ENCODE measurements at regions not wholly inside any gene's neighbourhood (a gene's known extent, or its start where the extent isn't known, plus 50 kb on each side); places are given as distances from the start of the nearest gene placed in this dataset.

DNA sequence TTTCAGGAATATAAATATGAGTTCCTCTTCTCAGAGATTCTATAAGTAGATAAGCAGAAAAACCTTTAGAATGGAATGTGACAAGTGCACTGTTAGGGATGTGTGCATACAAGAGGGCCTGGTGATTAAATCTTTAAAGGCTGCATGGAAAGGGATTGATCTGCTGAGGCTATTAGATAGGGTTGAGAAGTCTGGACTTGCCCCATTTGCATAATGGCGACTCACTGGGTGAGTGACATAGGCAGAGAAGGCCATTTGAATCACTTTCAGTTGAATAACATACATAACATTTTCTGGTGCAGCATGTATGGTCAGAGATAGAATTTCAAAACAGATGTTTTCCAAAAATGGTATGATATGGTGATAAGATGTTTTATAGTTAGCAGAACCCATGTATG, 156.9 kb downstream of the ZNF621 start:
- Histone ChIP-seq H3K36me3 (ENCODE audit: control insufficient read depth, insufficient read depth, low read length) (no peaks in the 10 kb centered on the region), H3K27me3 (ENCODE audit: control insufficient read depth, insufficient read depth, low read length) (no peaks in the 10 kb centered on the region), H3K4me1 (ENCODE audit: control insufficient read depth, insufficient read depth, low read length) (no peaks in the 10 kb centered on the region), H3K27ac (ENCODE audit: low read length) (no peak overlapping the region), H3K4me3 (ENCODE audit: low read depth in 2 of 2, low read length in 2 of 2) (no peak overlapping the region), H3K9me3 (ENCODE audit: control insufficient read depth, insufficient read depth, low read depth, low read length) (no peaks in the 10 kb centered on the region)
- DNase-seq (ENCODE audit: low read depth, low spot score) (no peak), ATAC-seq (no peak)
- intact Hi-C loops (cut with micrococcal nuclease; ENCODE audit: unreplicated experiment), result no loop called here
- no TSS peak for BruUV-seq (replicated peaks)
- POLR2A ChIA-PET, result no interaction called here
- TF ChIP-seq, protein P1, sequence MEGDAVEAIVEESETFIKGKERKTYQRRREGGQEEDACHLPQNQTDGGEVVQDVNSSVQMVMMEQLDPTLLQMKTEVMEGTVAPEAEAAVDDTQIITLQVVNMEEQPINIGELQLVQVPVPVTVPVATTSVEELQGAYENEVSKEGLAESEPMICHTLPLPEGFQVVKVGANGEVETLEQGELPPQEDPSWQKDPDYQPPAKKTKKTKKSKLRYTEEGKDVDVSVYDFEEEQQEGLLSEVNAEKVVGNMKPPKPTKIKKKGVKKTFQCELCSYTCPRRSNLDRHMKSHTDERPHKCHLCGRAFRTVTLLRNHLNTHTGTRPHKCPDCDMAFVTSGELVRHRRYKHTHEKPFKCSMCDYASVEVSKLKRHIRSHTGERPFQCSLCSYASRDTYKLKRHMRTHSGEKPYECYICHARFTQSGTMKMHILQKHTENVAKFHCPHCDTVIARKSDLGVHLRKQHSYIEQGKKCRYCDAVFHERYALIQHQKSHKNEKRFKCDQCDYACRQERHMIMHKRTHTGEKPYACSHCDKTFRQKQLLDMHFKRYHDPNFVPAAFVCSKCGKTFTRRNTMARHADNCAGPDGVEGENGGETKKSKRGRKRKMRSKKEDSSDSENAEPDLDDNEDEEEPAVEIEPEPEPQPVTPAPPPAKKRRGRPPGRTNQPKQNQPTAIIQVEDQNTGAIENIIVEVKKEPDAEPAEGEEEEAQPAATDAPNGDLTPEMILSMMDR (IDR thresholded peaks at IDR 0.05), result no peak
- no peak for TF ChIP-seq REST (IDR thresholded peaks at IDR 0.05; ENCODE audit: insufficient read depth in 1 of 2, low read depth in 2 of 2, low read length in 1 of 2)
- no peak for TF ChIP-seq TCF7L2 (IDR thresholded peaks at IDR 0.05; ENCODE audit: low read depth, low read length)
- TF ChIP-seq POLR2AphosphoS5 (IDR thresholded peaks at IDR 0.05; ENCODE audit: low read depth, low read length), result no peak
- no peak for TF ChIP-seq SIN3A (IDR thresholded peaks at IDR 0.05; ENCODE audit: borderline replicate concordance, insufficient read depth, low read depth, low read length)
- CTCF ChIA-PET, result no interaction called here
- in situ Hi-C loops (cut with HindIII; ENCODE audit: low pct_unique_long_range_greater_than_20kb, low sequenced_read_pairs), result no loop called here

DNA sequence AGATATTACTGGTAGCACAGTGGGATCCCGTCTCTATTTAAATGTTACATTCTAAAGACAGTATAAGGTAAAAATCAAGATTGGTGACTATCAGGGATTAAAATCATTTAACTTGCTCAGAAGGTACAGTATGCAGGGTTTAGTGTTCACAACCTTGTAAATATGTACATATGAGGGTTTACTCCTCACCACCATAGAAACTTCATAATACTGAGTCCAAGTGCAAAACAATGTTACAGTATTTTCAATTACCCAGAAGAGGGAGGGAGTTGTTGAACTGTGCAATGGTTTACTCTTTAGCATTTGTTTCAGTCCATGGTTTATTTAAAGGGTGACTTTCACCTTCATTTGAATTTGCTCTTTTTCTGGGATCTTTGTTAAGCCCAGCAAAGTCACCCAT, 165.1 kb downstream of the ZNF621 start:
- no peak for TF ChIP-seq REST (IDR thresholded peaks at IDR 0.05; ENCODE audit: insufficient read depth in 1 of 2, low read depth in 2 of 2, low read length in 1 of 2)
- TF ChIP-seq SIN3A (IDR thresholded peaks at IDR 0.05; ENCODE audit: borderline replicate concordance, insufficient read depth, low read depth, low read length), result no peak
- no peak for TF ChIP-seq POLR2AphosphoS5 (IDR thresholded peaks at IDR 0.05; ENCODE audit: low read depth, low read length)
- TF ChIP-seq TCF7L2 (IDR thresholded peaks at IDR 0.05; ENCODE audit: low read depth, low read length), result no peak
- TF ChIP-seq, protein P1 (IDR thresholded peaks at IDR 0.05), result no peak
- CTCF ChIA-PET, result no interaction called here
- ATAC-seq, result no peak
- Histone ChIP-seq H3K36me3 (ENCODE audit: control insufficient read depth, insufficient read depth, low read length) (no peaks in the 10 kb centered on the region), H3K4me3 (ENCODE audit: low read depth in 2 of 2, low read length in 2 of 2) (no peak overlapping the region), H3K27ac (ENCODE audit: low read length) (no peak overlapping the region), H3K4me1 (ENCODE audit: control insufficient read depth, insufficient read depth, low read length) (no peaks in the 10 kb centered on the region), H3K9me3 (ENCODE audit: control insufficient read depth, insufficient read depth, low read depth, low read length) (no peaks in the 10 kb centered on the region), H3K27me3 (ENCODE audit: control insufficient read depth, insufficient read depth, low read length) (no peaks in the 10 kb centered on the region)
- DNase-seq (ENCODE audit: low read depth, low spot score), result no peak
- POLR2A ChIA-PET, result no interaction called here
- no TSS peak for BruUV-seq (replicated peaks)
- intact Hi-C loops (cut with micrococcal nuclease; ENCODE audit: unreplicated experiment), result no loop called here
- in situ Hi-C loops (cut with HindIII; ENCODE audit: low pct_unique_long_range_greater_than_20kb, low sequenced_read_pairs), result no loop called here
